MM.1S (cell line): ENCODE measurements at regions not wholly inside any gene's neighbourhood (a gene's known extent, or its start where the extent isn't known, plus 50 kb on each side); places are given as distances from the start of the nearest gene placed in this dataset.

Experiments
- EZH2 ChIP-seq: fragments of 300-600 bp; sonication (generic); optimal IDR thresholded peaks from 2 replicates; pipeline ENCODE3; 2017; ENCODE audit warnings: low read depth, mild to moderate bottlenecking, antibody characterized with exemption, low read length, mixed read lengths
- EZH2phosphoT487 ChIP-seq: fragments of 300-600 bp; sonication (generic); IDR thresholded peaks from 2 replicates; pipeline ENCODE4 v1.6.1; 2018; ENCODE audit warnings: antibody characterized with exemption, low read length
- TF ChIP-seq, protein P1 (sequence below): fragments of 300-600 bp; sonication (generic); IDR thresholded peaks from 2 replicates; pipeline ENCODE4 v1.5.1; 2016; ENCODE audit warnings: antibody characterized with exemption, low read length, mixed read lengths

DNA sequence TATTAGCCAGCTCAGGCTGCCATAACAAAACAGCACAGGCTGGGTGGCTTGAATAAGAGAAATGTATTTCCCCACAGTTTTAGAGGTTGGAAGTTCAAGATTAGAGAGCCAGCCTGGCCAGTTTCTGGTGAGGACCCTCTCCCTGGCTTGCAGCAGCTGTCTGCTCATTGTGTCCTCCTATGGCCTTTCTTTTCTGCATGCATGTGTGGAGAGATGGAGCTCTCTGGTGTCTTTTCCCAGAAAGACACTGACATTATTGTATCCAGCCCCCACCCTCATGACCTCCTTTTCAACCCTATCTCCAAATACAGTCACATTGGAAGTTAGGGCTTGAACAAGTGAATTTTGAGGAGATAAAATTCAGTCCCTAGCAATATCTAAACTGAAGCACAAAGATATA lies 263.8 kb upstream of the PABPC4L start:
- TF ChIP-seq, protein P1, sequence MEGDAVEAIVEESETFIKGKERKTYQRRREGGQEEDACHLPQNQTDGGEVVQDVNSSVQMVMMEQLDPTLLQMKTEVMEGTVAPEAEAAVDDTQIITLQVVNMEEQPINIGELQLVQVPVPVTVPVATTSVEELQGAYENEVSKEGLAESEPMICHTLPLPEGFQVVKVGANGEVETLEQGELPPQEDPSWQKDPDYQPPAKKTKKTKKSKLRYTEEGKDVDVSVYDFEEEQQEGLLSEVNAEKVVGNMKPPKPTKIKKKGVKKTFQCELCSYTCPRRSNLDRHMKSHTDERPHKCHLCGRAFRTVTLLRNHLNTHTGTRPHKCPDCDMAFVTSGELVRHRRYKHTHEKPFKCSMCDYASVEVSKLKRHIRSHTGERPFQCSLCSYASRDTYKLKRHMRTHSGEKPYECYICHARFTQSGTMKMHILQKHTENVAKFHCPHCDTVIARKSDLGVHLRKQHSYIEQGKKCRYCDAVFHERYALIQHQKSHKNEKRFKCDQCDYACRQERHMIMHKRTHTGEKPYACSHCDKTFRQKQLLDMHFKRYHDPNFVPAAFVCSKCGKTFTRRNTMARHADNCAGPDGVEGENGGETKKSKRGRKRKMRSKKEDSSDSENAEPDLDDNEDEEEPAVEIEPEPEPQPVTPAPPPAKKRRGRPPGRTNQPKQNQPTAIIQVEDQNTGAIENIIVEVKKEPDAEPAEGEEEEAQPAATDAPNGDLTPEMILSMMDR = no peak
- TF ChIP-seq EZH2phosphoT487 = no peak
- TF ChIP-seq EZH2 = no peak
